ENCODE measurements at regions not wholly inside any gene's neighbourhood (a gene's known extent, or its start where the extent isn't known, plus 50 kb on each side); places are given as distances from the start of the nearest gene placed in this dataset.

- TF ChIP-seq KDM4A (IDR thresholded peaks at IDR 0.05; ENCODE audit: low read depth, low read length, severe bottlenecking) (no peak), JUN (IDR thresholded peaks at IDR 0.05; ENCODE audit: low read depth, low read length) (no peak), RNF2 (IDR thresholded peaks at IDR 0.05; ENCODE audit: borderline replicate concordance, low read depth, low read length, missing control alignments, poor library complexity, severe bottlenecking) (no peak)
These were observed 94.8 kb upstream of the SEC11C start (continued) for GRCh38 chr18:59044855-59045254.
